Astrocyte (in vitro differentiated cells and primary cell): ENCODE measurements at regions not wholly inside any gene's neighbourhood (a gene's known extent, or its start where the extent isn't known, plus 50 kb on each side); places are given as distances from the start of the nearest gene placed in this dataset.

Source experiments
- EZH2 ChIP-seq: IDR thresholded peaks from 2 replicates; pipeline ENCODE4 v1.6.1; 2012; ENCODE audit warnings: mild to moderate bottlenecking, low read length, inconsistent platforms; ENCODE audit not compliant: insufficient read depth
- TF ChIP-seq, protein P1 (sequence below): IDR thresholded peaks from 2 replicates; pipeline ENCODE4 v1.5.1; 2011; ENCODE audit warnings: low read depth, mild to moderate bottlenecking, inconsistent platforms, low read length, moderate library complexity; ENCODE audit not compliant: insufficient read depth

- TF ChIP-seq, protein P1, sequence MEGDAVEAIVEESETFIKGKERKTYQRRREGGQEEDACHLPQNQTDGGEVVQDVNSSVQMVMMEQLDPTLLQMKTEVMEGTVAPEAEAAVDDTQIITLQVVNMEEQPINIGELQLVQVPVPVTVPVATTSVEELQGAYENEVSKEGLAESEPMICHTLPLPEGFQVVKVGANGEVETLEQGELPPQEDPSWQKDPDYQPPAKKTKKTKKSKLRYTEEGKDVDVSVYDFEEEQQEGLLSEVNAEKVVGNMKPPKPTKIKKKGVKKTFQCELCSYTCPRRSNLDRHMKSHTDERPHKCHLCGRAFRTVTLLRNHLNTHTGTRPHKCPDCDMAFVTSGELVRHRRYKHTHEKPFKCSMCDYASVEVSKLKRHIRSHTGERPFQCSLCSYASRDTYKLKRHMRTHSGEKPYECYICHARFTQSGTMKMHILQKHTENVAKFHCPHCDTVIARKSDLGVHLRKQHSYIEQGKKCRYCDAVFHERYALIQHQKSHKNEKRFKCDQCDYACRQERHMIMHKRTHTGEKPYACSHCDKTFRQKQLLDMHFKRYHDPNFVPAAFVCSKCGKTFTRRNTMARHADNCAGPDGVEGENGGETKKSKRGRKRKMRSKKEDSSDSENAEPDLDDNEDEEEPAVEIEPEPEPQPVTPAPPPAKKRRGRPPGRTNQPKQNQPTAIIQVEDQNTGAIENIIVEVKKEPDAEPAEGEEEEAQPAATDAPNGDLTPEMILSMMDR = no peak
- TF ChIP-seq EZH2 = no peak
These were observed 106.9 kb upstream of the HDAC4 start for GRCh38 chr2:239507576-239508258.
